HG03103 (cell line): ENCODE measurements at regions not wholly inside any gene's neighbourhood (a gene's known extent, or its start where the extent isn't known, plus 50 kb on each side); places are given as distances from the start of the nearest gene placed in this dataset.

Source experiments
- ATAC-seq: cut with Tn5 transposase; IDR thresholded peaks from one replicate; pipeline ENCODE4 v1.9.1; 2021; ENCODE audit warnings: low read depth; ENCODE audit not compliant: unreplicated experiment

- no peak for ATAC-seq
Measured at GRCh38 chr3:80543154-80543553, 775.4 kb upstream of the ROBO1 start.

- no peak for ATAC-seq
Measured at GRCh38 chr3:80542456-80542855, 774.7 kb upstream of the ROBO1 start.

GRCh38 chr3:80537680-80538079 is 769.9 kb upstream of the ROBO1 start:
- ATAC-seq, result no peak

- ATAC-seq, result no peak
Measured at GRCh38 chr3:80535286-80535685, 767.5 kb upstream of the ROBO1 start.

GRCh38 chr3:80533553-80533952 is 765.8 kb upstream of the ROBO1 start:
- no peak for ATAC-seq

- no peak for ATAC-seq
Measured at GRCh38 chr3:80526153-80526552, 758.4 kb upstream of the ROBO1 start.

- ATAC-seq, result no peak
Measured at GRCh38 chr3:80521081-80521480, 753.3 kb upstream of the ROBO1 start.

GRCh38 chr3:80519436-80519835 is 751.6 kb upstream of the ROBO1 start:
- ATAC-seq, result no peak

GRCh38 chr3:80496452-80496851 is 728.7 kb upstream of the ROBO1 start:
- no peak for ATAC-seq

- ATAC-seq, result no peak
Measured at GRCh38 chr3:80492162-80492561, 724.4 kb upstream of the ROBO1 start.

- no peak for ATAC-seq
Measured at GRCh38 chr3:80472961-80473360, 705.2 kb upstream of the ROBO1 start.

GRCh38 chr3:80472459-80472858 is 704.7 kb upstream of the ROBO1 start:
- ATAC-seq, result no peak

- no peak for ATAC-seq
Measured at GRCh38 chr3:80470433-80470832, 702.6 kb upstream of the ROBO1 start.

GRCh38 chr3:80465746-80466145 is 697.9 kb upstream of the ROBO1 start:
- ATAC-seq, result no peak

GRCh38 chr3:80451393-80451792 is 683.6 kb upstream of the ROBO1 start:
- no peak for ATAC-seq

- no peak for ATAC-seq
Measured at GRCh38 chr3:80445641-80446040, 677.8 kb upstream of the ROBO1 start.

- ATAC-seq, result no peak
Measured at GRCh38 chr3:80445053-80445452, 677.3 kb upstream of the ROBO1 start.

- no peak for ATAC-seq
Measured at GRCh38 chr3:80439490-80439889, 671.7 kb upstream of the ROBO1 start.

GRCh38 chr3:80434366-80434765 is 666.6 kb upstream of the ROBO1 start:
- no peak for ATAC-seq

- ATAC-seq, result no peak
Measured at GRCh38 chr3:80424951-80425350, 657.2 kb upstream of the ROBO1 start.

- no peak for ATAC-seq
Measured at GRCh38 chr3:80408030-80408721, 640.4 kb upstream of the ROBO1 start.

- no peak for ATAC-seq
Measured at GRCh38 chr3:80405618-80406017, 637.8 kb upstream of the ROBO1 start.

- ATAC-seq, result no peak
Measured at GRCh38 chr3:80395023-80395422, 627.2 kb upstream of the ROBO1 start.
